ENCODE measurements at regions not wholly inside any gene's neighbourhood (a gene's known extent, or its start where the extent isn't known, plus 50 kb on each side); places are given as distances from the start of the nearest gene placed in this dataset.

DNA sequence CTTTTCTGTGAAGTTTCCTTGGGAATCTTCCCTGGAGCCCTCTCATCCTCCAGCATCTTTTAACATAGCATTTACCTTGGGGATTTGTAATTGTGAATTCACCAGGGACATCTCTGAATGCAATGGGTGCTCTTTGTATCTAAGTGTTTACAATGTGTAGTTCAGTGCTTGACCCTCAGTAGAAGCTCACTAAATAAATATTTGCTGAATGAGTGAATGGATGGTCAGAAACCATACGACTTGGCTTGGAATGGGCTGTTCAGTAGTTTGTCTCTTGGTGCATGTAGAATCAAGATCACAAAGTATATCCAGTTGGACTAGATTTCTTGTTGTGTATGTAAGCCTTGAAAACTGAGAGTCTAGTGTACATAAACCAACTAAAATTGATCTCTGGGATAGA lies 81.8 kb upstream of the MEF2C start:
- Histone ChIP-seq H2AFZ (ENCODE audit: low read depth, low read length, severe bottlenecking) (no peak overlapping the region), H4K20me1 (ENCODE audit: low read depth, low read length) (no peaks in the 10 kb centered on the region), H3K27ac (ENCODE audit: low read depth, low read length) (no peak overlapping the region), H3K79me2 (ENCODE audit: insufficient read depth, low read length) (no peaks in the 10 kb centered on the region), H3K4me2 (ENCODE audit: low read depth, low read length, poor library complexity, severe bottlenecking) (no peak overlapping the region), H3K9ac (ENCODE audit: low read length) (no peak overlapping the region), H3K27me3 (ENCODE audit: low read length) (no peaks in the 10 kb centered on the region), H3K9me2 (replicated peaks; ENCODE audit: insufficient read depth, low read length) (no peaks in the 10 kb centered on the region), H3K4me3 (ENCODE audit: insufficient read depth, low read length, poor library complexity, severe bottlenecking) (no peak overlapping the region), H3K36me3 (ENCODE audit: low read length) (no peaks in the 10 kb centered on the region), H3F3A (ENCODE audit: insufficient read depth) (no peaks in the 10 kb centered on the region), H3K9me3 (ENCODE audit: insufficient read depth, low read length) (no peaks in the 10 kb centered on the region)
- TF ChIP-seq CTCF (IDR thresholded peaks at IDR 0.05; ENCODE audit: insufficient read depth, low read length, poor library complexity, severe bottlenecking) = no peak
- no peak for TF ChIP-seq EZH2phosphoT487 (conservative IDR thresholded peaks at IDR 0.05; ENCODE audit: low read length)

DNA sequence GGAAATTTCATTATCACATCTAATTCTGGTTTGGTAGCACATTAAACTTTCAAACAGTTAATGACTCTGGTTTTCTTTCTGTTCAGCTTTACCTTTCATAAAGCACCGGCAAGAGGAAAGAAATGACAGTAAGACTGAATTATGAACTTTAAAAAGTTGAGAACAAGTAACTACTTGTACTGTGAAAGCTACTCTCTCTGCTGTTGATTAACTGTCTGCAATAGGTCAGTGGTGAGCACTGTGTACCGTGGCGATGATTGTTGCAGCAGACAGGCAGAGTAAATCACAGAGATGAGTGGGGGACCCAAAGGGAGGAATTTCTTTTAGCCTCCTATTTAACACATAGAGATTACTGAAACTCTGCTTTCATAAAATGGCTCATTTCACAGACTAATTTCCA lies 74.0 kb upstream of the MEF2C start:
- no peaks in the 10 kb centered on the region for H3K9me2 ChIP-seq (replicated peaks; ENCODE audit: insufficient read depth, low read length)
- no peaks in the 10 kb centered on the region for H4K20me1 ChIP-seq (ENCODE audit: low read depth, low read length)
- no peaks in the 10 kb centered on the region for H3K36me3 ChIP-seq (ENCODE audit: low read length)
- H3F3A ChIP-seq (ENCODE audit: insufficient read depth) = no peaks in the 10 kb centered on the region
- no peak overlapping the region for H3K4me2 ChIP-seq (ENCODE audit: low read depth, low read length, poor library complexity, severe bottlenecking)
- H2AFZ ChIP-seq (ENCODE audit: low read depth, low read length, severe bottlenecking) = no peak overlapping the region
- H3K9ac ChIP-seq (ENCODE audit: low read length) = no peak overlapping the region
- no peaks in the 10 kb centered on the region for H3K27me3 ChIP-seq (ENCODE audit: low read length)
- H3K9me3 ChIP-seq (ENCODE audit: insufficient read depth, low read length) = no peaks in the 10 kb centered on the region
- H3K79me2 ChIP-seq (ENCODE audit: insufficient read depth, low read length) = no peaks in the 10 kb centered on the region
- H3K4me3 ChIP-seq (ENCODE audit: insufficient read depth, low read length, poor library complexity, severe bottlenecking) = no peak overlapping the region
- H3K27ac ChIP-seq (ENCODE audit: low read depth, low read length) = no peak overlapping the region
- TF ChIP-seq CTCF (IDR thresholded peaks at IDR 0.05; ENCODE audit: insufficient read depth, low read length, poor library complexity, severe bottlenecking) (no peak), EZH2phosphoT487 (conservative IDR thresholded peaks at IDR 0.05; ENCODE audit: low read length) (no peak)

DNA sequence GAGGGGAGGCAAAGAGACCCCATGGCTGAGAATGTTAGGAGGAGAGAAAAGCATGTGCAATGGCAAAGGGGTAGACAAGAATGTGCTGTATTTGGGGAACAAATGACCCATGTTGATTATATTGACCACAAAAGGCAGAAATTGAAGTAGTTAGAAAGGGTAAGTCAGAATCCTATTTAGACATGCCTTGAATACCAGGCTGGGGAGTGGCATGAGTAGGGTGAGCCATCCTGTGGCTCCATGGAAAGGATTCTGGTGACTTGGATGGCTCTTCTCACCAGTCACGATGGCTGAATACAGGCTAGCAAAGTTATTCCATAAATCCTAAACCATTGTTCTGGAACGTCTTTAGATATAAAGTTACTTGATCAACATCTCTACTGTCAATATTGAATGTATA lies 73.4 kb upstream of the MEF2C start:
- no peaks in the 10 kb centered on the region for H3K36me3 ChIP-seq (ENCODE audit: low read length)
- H2AFZ ChIP-seq (ENCODE audit: low read depth, low read length, severe bottlenecking) = no peak overlapping the region
- no peaks in the 10 kb centered on the region for H4K20me1 ChIP-seq (ENCODE audit: low read depth, low read length)
- no peak overlapping the region for H3K4me3 ChIP-seq (ENCODE audit: insufficient read depth, low read length, poor library complexity, severe bottlenecking)
- no peak overlapping the region for H3K9ac ChIP-seq (ENCODE audit: low read length)
- H3K27ac ChIP-seq (ENCODE audit: low read depth, low read length) = no peak overlapping the region
- no peaks in the 10 kb centered on the region for H3K79me2 ChIP-seq (ENCODE audit: insufficient read depth, low read length)
- no peak overlapping the region for H3K4me2 ChIP-seq (ENCODE audit: low read depth, low read length, poor library complexity, severe bottlenecking)
- no peak for TF ChIP-seq EZH2phosphoT487 (conservative IDR thresholded peaks at IDR 0.05; ENCODE audit: low read length)
- TF ChIP-seq CTCF (IDR thresholded peaks at IDR 0.05; ENCODE audit: insufficient read depth, low read length, poor library complexity, severe bottlenecking) = no peak
- no peaks in the 10 kb centered on the region for H3K27me3 ChIP-seq (ENCODE audit: low read length)
- no peaks in the 10 kb centered on the region for H3K9me2 ChIP-seq (replicated peaks; ENCODE audit: insufficient read depth, low read length)
- no peaks in the 10 kb centered on the region for H3F3A ChIP-seq (ENCODE audit: insufficient read depth)
- H3K9me3 ChIP-seq (ENCODE audit: insufficient read depth, low read length) = no peaks in the 10 kb centered on the region

GRCh38 chr5:88955403-88955802 lies 72.4 kb upstream of the MEF2C start:
- Histone ChIP-seq H3K4me3 (ENCODE audit: insufficient read depth, low read length, poor library complexity, severe bottlenecking) (no peak overlapping the region), H3K9me2 (replicated peaks; ENCODE audit: insufficient read depth, low read length) (no peaks in the 10 kb centered on the region), H3K27me3 (ENCODE audit: low read length) (no peaks in the 10 kb centered on the region), H2AFZ (ENCODE audit: low read depth, low read length, severe bottlenecking) (no peak overlapping the region), H3K36me3 (ENCODE audit: low read length) (no peaks in the 10 kb centered on the region), H3F3A (ENCODE audit: insufficient read depth) (no peaks in the 10 kb centered on the region), H3K9ac (ENCODE audit: low read length) (no peak overlapping the region), H3K9me3 (ENCODE audit: insufficient read depth, low read length) (no peaks in the 10 kb centered on the region), H3K4me2 (ENCODE audit: low read depth, low read length, poor library complexity, severe bottlenecking) (no peak overlapping the region), H3K79me2 (ENCODE audit: insufficient read depth, low read length) (no peaks in the 10 kb centered on the region), H4K20me1 (ENCODE audit: low read depth, low read length) (no peaks in the 10 kb centered on the region), H3K27ac (ENCODE audit: low read depth, low read length) (no peak overlapping the region)
- TF ChIP-seq EZH2phosphoT487 (conservative IDR thresholded peaks at IDR 0.05; ENCODE audit: low read length) = no peak
- no peak for TF ChIP-seq CTCF (IDR thresholded peaks at IDR 0.05; ENCODE audit: insufficient read depth, low read length, poor library complexity, severe bottlenecking)

All from SU-DHL-6 (cell line).